Testis (tissue), 2 donors: ENCODE measurements at regions not wholly inside any gene's neighbourhood (a gene's known extent, or its start where the extent isn't known, plus 50 kb on each side); places are given as distances from the start of the nearest gene placed in this dataset.

ENCODE experiments used
- DNase-seq: peaks from one replicate; pipeline ENCODE4 v3.0.0-alpha.2; 2019
- H3K27ac ChIP-seq, 2 donors: fragments of 200-600 bp; sonication (generic); one replicate each; pipeline ENCODE4 v1.5.1; 2019
- H3K27me3 ChIP-seq: fragments of 200-600 bp; sonication (generic); one replicate; pipeline ENCODE4 v1.5.1; 2019
- H3K36me3 ChIP-seq: fragments of 200-600 bp; sonication (generic); one replicate; pipeline ENCODE4 v1.5.1; 2017; ENCODE audit warnings: low read depth; ENCODE audit errors: missing control alignments
- H3K4me1 ChIP-seq: fragments of 200-600 bp; sonication (generic); one replicate; pipeline ENCODE4 v1.5.1; 2019
- H3K4me3 ChIP-seq, 2 donors: fragments of 200-600 bp; sonication (generic); one replicate each; pipeline ENCODE4 v1.5.1; 2017 to 2019
- H3K9me3 ChIP-seq: fragments of 200-600 bp; sonication (generic); one replicate; pipeline ENCODE4 v1.5.1; 2017
- CTCF ChIP-seq, 3 experiments: fragments of 450-650 bp in 2 of 3; fragments of 200-600 bp in 1 of 3; sonication (generic) in 1 of 3; IDR thresholded peaks; one replicate each; pipeline ENCODE4 v1.5.1; 2016 to 2019; ENCODE audit warnings: antibody characterized with exemption in 3 of 3, mild to moderate bottlenecking in 2 of 3, moderate library complexity in 1 of 3
- POLR2A ChIP-seq: fragments of 450-650 bp; IDR thresholded peaks from one replicate; pipeline ENCODE4 v1.6.1; 2017; ENCODE audit warnings: antibody characterized with exemption, mild to moderate bottlenecking, moderate library complexity
- WGBS, 2 donors: methylation state at CpG; one replicate each; pipeline ENCODE4 v1.1.5; 2018; 5-methylcytosine and 5-hydroxymethylcytosine counted together
- intact Hi-C: fragments of 100-400 bp; cut with DNase I; formaldehyde crosslinking; loops from one replicate; pipeline ENCODE4 v1.15.1; 2023; ENCODE audit warnings: low total_unique reads

DNA sequence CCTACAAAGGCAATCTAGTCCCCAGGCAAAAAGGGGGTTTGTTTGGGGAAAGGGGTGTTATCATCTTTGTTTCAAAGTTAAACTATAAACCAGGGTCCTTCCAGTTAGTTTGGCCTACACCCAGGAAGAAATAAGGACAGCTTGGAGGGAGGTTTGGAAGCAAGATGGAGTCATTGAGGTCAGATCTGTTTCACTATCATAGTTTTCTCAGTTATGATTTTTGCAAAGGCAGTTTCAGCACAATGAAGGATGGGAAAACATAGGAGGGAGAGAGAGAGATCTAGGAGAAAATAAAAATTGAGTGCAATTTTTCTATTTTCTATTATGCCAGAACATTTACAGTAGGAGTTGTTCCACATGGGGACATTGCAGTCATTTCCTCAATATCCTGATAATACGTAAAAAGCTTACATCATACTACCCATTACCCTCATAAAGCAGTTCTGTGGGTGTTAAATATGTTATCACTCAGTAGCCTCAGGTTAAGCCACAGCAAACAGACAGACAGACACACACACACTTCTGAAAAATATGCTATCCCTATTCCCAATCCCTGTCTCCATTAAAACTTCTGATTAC is 401.3 kb upstream of the FAT3 start:
- no peaks in the 10 kb centered on the region for H3K36me3 ChIP-seq
- TF ChIP-seq POLR2A (no peak), CTCF (IDR thresholded peaks at IDR 0.05) (no peak)
- no peaks in the 10 kb centered on the region for H3K27me3 ChIP-seq
- intact Hi-C loops, result no loop called here
- H3K4me3 ChIP-seq, result no peak overlapping the region
- H3K4me1 ChIP-seq, result no peaks in the 10 kb centered on the region
- no peak overlapping the region for H3K27ac ChIP-seq
- WGBS, 2 donors, result 52 to 76% methylated on average over 1 of the region's 1 CpG
- DNase-seq, result no peak
- H3K9me3 ChIP-seq, result no peaks in the 10 kb centered on the region

DNA sequence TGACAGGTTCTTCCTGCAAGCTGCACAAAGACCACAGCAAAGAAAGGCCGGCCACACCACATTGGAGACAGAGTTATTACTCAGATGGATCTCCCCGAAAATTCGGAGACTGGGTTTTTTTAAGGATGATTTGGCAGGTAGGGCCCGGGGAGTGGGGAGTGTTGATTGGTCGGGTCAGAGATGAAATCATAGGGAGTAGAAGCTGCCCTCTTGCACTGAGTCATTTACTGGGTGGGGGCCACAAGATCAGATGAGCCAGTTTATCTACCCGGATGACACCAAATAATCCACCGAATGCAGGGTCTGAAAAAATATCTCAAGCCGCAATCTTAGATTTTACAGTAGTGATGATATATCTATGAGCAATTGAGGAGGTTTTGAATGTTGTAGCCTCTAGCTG is 401.8 kb upstream of the FAT3 start:
- Histone ChIP-seq H3K27me3 (no peaks in the 10 kb centered on the region), H3K4me1 (no peaks in the 10 kb centered on the region), H3K36me3 (no peaks in the 10 kb centered on the region), H3K4me3 (no peak overlapping the region), H3K27ac (no peak overlapping the region), H3K9me3 (no peaks in the 10 kb centered on the region)
- WGBS, 2 donors, result 89% methylated on average over 8 of the region's 8 CpGs
- intact Hi-C loops, result no loop called here
- no peak for DNase-seq
- no peak for TF ChIP-seq POLR2A
- no peak for TF ChIP-seq CTCF (IDR thresholded peaks at IDR 0.05)

DNA sequence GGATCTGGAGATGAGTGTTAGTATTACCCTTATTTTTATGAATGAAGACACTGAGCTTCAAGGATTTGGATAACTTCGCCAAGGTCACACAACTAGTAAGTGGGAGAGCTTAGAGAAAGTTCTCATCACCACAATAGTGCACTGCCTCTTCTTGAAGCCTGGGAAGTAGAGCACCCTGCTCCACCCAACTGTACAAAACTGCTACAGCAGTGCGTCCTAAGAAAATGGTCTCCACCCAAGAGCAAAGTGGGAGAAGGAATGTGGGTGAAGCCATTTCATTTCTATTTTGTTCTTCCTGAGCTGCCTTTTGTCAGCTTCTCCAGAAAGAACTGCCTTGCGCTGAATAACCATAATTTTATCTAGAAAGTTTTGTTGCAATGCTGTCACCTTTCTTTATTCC is 403.9 kb upstream of the FAT3 start:
- Histone ChIP-seq H3K27me3 (no peaks in the 10 kb centered on the region), H3K36me3 (no peaks in the 10 kb centered on the region), H3K9me3 (no peaks in the 10 kb centered on the region), H3K4me1 (no peaks in the 10 kb centered on the region), H3K4me3 (no peak overlapping the region), H3K27ac (no peak overlapping the region)
- 71 to 83% methylated on average over 3 of the region's 3 CpGs for WGBS, 2 donors
- TF ChIP-seq CTCF (IDR thresholded peaks at IDR 0.05) (no peak), POLR2A (no peak)
- intact Hi-C loops, result no loop called here
- DNase-seq, result no peak

- H3K27me3 ChIP-seq, result no peaks in the 10 kb centered on the region
- H3K9me3 ChIP-seq, result no peaks in the 10 kb centered on the region
- no peaks in the 10 kb centered on the region for H3K36me3 ChIP-seq
- DNase-seq, result no peak
- H3K27ac ChIP-seq, result no peak overlapping the region
- H3K4me3 ChIP-seq, result no peak overlapping the region
- intact Hi-C loops, result no loop called here
- WGBS, 2 donors, result 47 to 53% methylated on average over 1 of the region's 1 CpG
- TF ChIP-seq CTCF (IDR thresholded peaks at IDR 0.05) (no peak), POLR2A (no peak)
- H3K4me1 ChIP-seq, result no peaks in the 10 kb centered on the region
These were observed 404.8 kb upstream of the FAT3 start for GRCh38 chr11:91819777-91820176.

- H3K36me3 ChIP-seq, result no peaks in the 10 kb centered on the region
- 93 to 94% methylated on average over 2 of the region's 2 CpGs for WGBS, 2 donors
- no peak for TF ChIP-seq CTCF (IDR thresholded peaks at IDR 0.05)
- TF ChIP-seq POLR2A, result no peak
- H3K27ac ChIP-seq, result no peak overlapping the region
- H3K4me3 ChIP-seq, result no peak overlapping the region
- H3K27me3 ChIP-seq, result no peaks in the 10 kb centered on the region
- H3K9me3 ChIP-seq, result no peaks in the 10 kb centered on the region
- DNase-seq, result no peak
- intact Hi-C loops, result no loop called here
- no peaks in the 10 kb centered on the region for H3K4me1 ChIP-seq
These were observed 405.4 kb upstream of the FAT3 start for GRCh38 chr11:91819195-91819594.
